Right ventricle myocardium inferior (tissue), 1 donor: ENCODE measurements at regions not wholly inside any gene's neighbourhood (a gene's known extent, or its start where the extent isn't known, plus 50 kb on each side); places are given as distances from the start of the nearest gene placed in this dataset.
"Not testable (repeated sequence)": the region's sequence is repeated elsewhere in the genome, so short reads cannot be mapped to it uniquely, and the experiment has no call there.

Experiments
- ATAC-seq: fragments of 200-7000 bp; cut with Tn5 transposase; one replicate; pipeline ENCODE4 v1.9.1; 2020; ENCODE audit warnings: mild to moderate bottlenecking, moderate library complexity
- DNase-seq: peaks from one replicate; pipeline ENCODE4 v3.0.0; 2021; ENCODE audit errors: missing footprints
- intact Hi-C: fragments of 100-400 bp; cut with DNase I; formaldehyde crosslinking; loops from one replicate; pipeline ENCODE4 v1.11.0; 2022
- donor health status: DM: no; HTN: yes; CAD: no; lungs with severe emphysema.

DNA sequence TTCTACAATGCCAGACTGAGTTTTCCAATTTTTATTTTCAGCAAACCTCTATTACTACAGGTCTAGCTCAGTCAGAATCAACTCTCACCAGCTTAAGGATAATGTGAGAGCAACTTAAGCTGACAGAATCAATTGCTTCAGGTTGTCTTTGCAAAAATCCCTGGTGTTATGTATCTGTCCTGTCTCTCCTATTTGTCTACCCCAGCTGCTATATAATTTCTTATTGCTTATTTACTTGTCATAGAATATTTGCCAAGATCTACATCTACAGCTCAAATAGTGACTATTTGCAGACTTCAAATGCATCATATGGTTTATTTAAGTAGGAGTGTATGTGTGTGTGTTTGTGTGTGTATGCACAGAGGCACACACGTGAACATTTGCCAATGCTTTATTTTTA lies 54.1 kb downstream of the FOXG1 start:
- DNase-seq (no peak), ATAC-seq (no peak)
- intact Hi-C loops, result no loop called here

DNA sequence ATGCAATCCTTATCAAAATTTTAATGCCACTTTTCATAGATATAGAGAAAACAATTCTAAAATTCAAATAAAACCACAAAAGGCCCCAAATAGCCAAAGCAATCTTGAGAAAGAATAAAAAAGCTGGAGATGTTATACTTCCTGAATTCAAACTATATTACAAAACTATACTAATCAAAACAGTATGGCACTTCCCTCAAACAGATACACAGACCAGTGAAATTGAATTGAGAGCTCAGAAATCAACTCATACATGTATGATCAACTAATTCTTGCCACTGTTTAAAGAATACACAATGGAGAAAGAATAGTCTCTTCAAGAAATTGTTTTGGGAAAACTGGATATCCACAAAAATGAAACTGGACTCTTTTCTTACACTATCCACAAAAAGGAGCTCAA lies 55.4 kb downstream of the FOXG1 start:
- DNase-seq, result no peak
- ATAC-seq, result no peak
- intact Hi-C loops, result no loop called here

DNA sequence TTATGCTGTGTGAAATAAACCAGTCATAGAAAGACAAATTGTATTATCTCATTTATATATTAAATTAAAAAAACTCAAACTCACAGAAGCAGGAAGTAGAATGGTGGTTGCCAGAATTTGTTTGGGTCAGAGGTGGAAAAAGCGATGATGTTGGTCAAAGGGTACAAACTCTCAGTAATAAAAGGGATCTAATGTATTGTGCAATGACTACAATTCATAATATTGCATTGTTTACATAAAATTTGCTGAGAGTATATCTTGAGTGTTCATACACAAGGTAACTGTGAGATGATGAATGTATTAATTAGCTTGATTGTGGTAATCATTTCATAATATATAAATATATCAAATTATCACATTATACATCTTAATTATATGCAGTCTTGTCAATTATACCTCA lies 56.7 kb downstream of the FOXG1 start:
- ATAC-seq, result no peak
- DNase-seq, result no peak
- intact Hi-C loops, result no loop called here

DNA sequence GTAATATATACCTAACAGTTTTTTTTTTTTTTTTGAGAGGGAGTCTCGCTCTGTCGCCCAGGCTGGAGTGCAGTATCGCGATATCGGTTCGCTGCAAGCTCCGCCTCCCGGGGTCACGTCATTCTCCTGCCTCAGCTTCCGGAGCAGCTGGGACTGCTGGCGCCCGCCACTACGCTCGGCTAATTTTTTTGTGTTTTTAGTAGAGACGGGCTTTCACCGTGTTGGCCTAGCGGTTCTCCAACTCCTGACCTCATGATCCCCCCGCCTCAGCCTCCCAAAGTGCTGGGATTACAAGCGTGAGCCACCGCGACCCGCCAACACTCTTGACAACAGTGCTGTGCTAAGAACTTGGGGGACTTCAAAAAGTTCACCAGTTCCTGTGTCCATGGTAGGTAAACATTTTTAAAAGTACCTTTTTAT lies 63.5 kb downstream of the FOXG1 start:
- ATAC-seq (no peak), DNase-seq (no peak)
- intact Hi-C loops, result no loop called here

DNA sequence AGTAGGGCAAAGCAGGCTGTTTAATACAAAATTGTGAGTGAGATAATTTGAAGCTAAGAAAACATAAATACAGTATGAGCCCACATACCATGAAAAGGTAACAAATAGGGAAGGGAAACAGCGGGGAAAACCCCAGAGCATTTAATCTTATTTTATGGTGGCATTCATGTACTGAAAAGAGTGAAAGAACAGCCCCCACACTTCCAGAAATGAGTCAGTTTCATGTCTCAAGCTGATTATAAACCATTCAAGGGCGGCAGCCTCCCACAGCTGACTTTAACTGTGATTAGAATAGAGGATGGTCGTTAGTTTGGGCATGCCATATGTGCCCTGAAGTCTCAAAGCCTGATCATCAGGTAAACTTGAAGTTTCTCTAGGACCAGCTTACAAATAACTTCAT lies 64.5 kb downstream of the FOXG1 start:
- intact Hi-C loops, result no loop called here
- DNase-seq, result no peak
- ATAC-seq, result no peak

DNA sequence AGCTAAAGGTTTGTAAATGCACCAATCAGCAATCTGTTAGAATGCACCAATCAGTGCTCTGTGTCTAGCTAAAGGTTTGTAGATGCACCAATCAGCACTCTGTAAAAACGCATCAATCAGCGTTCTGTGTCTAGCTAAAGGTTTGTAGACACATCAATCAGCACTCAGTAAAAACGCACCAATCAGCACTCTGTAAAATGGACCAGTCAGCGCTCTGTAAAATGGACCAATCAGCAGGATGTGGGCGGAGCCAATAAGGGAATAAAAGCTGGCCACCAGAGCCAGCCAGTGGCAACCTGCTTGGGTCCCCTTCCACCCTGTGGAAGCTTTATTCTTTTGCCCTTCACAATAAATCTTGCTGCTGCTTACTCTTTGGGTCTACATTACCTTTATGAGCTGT lies 76.0 kb downstream of the FOXG1 start:
- ATAC-seq, intact Hi-C loops, DNase-seq: not testable (repeated sequence)

DNA sequence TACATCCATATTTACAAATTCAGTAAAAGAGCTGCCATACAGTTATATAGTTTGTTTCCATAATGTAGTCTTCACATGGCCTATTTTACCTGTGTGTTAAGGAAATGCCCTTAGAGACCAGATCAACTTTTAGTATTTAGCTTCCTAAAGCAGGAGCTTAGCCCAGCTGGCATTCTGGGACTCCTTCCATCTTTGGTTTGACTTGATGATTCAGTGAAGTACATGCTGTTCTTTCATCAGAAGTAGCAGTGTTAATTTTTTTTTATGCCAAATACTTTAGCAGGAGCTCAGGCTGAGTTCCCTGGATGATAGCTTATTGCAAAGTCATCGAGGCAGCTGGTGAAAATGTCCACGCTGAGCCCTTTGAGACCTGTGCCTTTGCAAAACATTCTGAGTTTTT lies 101.0 kb downstream of the FOXG1 start:
- DNase-seq (no peak), ATAC-seq (no peak)
- intact Hi-C loops, result no loop called here

DNA sequence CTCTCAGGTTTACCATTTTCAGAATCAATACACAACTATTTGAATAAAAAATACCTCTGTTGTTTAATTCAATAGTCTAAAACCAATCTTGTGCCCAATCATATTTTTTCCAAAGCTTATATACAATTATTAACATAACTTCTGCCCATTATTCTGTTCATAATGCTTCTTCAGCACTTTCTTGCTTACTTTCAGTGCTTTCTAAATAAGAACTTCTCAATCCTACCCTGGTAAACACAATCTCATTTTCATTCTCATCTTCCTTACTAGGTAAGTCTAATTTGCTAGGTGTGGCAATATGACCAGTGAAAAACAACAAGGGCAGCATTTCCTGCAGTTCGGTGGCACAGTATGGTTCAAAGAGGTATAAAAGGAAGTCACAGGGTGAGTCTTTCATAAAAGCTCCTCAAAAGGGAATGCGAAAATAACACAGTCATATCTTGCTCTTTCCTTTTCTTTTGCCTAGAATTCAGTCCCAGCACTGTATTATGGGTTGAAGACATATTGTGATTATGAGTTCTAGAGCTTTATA lies 103.5 kb downstream of the FOXG1 start:
- intact Hi-C loops, result no loop called here
- DNase-seq (no peak), ATAC-seq (no peak)

DNA sequence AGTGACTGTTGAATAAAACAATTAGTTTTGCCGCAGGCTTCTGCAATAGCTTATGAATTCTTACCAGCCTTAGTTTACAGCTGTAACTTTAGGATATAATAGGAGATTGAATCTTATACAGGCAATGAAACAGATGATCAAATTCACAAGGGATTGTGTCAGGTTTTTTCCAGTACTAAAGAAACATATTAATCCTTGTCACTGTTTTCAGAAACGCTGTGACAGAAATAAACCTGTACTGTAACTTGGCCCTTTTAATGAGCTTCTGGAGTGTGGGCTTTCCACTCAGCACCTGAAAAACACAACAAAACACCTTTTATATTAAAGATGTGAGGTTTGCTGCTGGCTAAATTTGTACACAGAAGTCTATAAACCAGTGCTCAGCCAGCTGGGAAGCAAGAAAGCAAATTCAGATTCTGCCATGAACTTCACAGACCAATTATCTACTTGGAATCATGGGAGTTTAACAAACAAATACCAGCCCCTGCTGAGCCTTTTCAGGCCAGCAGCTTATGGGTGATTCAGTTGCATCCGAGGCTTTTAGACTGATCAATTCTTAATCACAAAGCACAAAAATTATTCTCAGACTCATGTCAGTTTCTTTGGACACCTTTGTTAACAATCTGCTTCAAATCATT lies 109.5 kb downstream of the FOXG1 start:
- ATAC-seq (no peak), DNase-seq (no peak)
- intact Hi-C loops, result no loop called here

DNA sequence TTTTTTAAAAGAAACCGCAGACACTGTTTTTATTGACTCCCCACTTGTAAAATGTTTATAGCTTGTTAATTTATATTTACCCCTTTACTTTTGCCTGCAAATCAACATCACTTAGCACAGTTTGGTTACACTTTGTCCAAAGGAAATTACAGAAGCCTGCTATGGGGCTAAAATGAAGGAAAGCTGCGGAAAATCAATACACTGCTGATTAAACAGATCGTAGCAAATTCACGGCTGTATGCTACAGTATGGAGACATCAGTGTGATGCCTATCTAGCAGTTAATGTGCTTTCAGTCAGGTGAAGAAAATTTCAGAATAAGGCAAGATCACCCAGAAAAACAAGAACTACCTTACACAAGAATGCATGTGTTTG lies 110.0 kb downstream of the FOXG1 start:
- ATAC-seq, result no peak
- no peak for DNase-seq
- intact Hi-C loops, result no loop called here

DNA sequence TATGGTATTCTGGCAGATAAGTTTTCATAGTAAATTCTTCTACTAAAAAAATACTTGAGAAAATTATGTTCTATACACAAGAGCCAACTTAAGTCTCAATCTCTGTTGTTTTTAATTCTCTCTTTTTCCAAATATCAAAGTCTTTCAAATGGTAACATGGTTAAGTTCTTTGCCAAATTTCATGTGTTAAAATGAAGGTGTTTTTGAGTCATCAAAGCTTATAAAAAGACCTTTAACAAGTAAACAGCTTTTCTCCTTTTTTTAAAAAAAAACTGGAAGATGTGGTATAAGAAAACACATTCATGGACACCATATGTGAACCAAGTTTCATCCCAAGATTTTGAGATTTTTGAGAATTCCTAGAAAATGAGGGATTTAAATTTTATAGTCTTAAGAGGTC lies 111.3 kb downstream of the FOXG1 start:
- DNase-seq, result no peak
- intact Hi-C loops, result no loop called here
- no peak for ATAC-seq

DNA sequence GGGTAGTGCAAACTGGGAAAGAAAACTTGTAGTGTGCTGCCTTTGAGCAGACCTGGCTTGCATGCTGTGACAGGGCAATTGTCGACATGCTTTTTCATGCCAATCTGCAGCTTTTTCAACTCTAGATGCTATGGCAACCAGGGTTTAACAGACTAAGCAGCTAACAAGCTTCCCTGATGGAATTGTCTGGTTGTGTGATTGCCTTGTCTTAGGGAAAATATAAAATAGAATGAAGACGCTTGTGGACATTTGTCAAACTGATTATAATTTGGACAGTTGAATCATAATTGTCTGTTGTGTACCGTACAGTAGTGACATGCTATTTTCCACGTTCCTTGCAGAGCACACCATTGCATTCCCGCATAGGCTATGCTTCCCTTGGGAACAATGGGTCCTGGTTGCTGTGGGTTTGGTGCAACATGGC lies 113.0 kb downstream of the FOXG1 start:
- DNase-seq (no peak), ATAC-seq (no peak)
- intact Hi-C loops, result no loop called here

DNA sequence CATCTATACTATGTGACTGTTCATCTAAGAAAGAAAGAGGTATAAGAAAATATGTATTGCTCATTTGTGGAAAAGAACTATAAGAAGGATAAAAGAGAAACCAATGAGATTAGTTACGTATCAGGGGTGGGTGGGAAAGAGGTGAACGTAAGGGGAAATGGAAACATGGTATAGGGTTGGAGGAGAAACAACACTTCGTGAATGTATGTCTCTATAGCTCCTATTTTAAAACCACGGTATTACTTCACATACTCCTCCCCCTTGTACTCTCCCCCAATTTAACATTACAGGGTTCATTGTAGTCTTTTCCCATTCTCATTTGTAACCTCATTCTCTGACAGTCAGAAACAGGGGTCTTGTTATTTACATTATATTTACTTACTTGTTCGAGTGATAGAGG lies 120.4 kb downstream of the FOXG1 start:
- intact Hi-C loops, result no loop called here
- no peak for DNase-seq
- no peak for ATAC-seq

DNA sequence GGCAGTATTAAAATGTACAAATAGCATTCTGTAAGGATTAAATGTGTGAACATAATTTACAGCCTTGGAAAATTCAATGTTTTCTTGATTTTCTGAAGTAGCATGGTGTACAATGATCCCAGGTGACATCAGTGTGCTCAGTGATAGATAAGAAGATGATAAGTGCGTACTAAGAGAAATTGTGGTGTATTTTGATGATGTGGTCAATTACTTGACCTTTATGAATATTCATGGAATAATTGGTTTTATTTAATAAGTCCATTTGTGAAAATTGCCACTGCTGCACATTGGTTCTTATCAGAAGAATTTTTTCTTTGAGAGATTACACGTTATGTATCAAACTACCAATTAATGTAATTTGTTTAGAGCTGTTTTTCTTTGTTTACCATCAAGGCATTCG lies 128.8 kb downstream of the FOXG1 start:
- intact Hi-C loops, result no loop called here
- ATAC-seq (no peak), DNase-seq (no peak)

DNA sequence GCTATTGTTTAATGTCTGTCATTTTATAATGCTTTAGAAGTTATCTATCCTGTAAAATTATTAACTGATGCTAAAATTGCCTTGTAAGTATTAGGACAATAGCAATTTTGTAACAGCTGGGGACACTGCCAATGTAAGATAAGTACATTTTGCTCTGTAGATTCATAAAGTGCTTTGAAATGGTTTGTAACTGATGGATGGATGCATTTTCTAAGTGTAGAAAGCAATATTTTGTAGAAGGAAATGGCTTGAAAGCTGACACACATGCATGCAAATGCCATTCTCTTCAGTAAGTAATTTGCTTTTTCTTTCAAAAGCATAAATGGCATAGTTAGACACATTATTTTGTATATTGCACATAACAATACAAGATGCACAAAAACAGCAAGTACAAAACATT lies 129.8 kb downstream of the FOXG1 start:
- DNase-seq (no peak), ATAC-seq (no peak)
- intact Hi-C loops, result no loop called here

DNA sequence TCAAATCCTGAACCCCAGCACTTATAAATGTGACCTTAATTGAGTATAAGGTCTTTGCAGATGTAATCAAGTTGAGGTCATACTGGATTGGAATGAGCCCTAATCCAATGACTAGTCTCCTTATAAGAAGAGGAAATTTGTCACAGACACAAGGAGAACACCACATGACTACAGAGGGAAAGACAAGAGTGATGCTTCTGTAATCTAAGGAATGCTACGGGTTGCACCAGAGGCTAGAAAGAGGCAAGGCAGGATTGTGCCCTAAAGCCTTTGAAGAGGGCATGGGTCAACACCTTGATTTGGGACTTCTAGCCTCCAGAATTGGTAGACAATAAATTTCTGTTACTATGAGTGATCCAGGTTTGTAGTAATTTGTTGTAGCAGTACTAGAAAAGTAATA lies 135.0 kb downstream of the FOXG1 start:
- ATAC-seq (no peak), DNase-seq (no peak)
- intact Hi-C loops, result no loop called here

DNA sequence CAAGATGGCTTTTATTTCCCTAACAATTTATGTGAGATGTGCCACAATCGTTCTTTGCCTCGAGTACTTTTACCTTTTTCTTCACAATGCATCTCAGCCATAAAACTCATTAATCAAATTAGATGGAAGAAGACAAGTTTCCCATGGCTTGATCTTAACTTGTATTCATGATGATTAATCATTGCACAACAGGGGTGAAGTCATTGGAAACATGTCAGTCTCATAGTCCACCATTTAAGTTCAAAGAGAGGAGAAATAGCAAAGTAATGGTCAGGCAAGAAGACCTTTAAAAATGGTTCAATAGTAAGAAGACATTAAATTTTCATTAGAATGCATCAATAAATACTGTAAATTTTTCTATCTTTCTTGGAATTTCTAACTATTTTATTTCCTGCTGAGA lies 136.3 kb downstream of the FOXG1 start:
- ATAC-seq (no peak), DNase-seq (no peak)
- intact Hi-C loops, result no loop called here

DNA sequence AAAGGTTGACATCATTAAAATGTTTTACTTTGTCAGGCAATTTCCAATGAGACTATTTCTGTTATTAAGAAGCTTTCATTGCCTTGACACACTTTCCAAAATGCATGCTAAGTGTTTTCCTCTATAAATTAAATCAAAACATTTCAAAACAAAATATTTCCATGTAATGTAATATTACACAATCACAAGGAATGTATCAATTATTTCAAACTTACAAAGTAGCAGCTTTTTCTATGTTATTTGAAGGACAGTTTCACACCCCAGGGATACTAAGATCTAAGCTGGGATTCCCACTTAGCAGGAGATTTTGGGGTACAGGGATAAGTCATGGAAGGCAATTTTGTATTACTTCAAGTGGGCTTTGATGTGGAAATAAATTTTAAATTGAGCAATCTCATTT lies 144.9 kb downstream of the FOXG1 start:
- no peak for DNase-seq
- intact Hi-C loops, result no loop called here
- ATAC-seq, result no peak

DNA sequence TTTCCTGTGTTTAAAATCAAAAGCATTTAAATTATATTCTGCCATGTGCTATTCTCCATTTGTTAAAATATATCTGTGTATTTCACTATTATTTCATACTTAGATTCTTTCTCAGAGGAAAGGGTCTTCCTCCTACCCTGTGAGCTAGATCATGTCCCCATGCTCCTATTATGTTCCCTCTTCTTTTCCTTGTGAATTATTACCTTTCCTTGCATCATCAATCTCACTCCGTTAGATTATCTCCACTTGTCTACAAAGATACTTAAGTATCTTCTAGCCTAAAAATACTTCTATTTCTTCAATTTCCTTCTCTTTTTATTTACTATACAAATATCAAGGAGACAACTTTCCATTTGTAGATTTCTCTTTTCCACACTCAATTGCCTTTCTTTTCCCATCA lies 146.5 kb downstream of the FOXG1 start:
- DNase-seq (no peak), ATAC-seq (no peak)
- intact Hi-C loops, result no loop called here

DNA sequence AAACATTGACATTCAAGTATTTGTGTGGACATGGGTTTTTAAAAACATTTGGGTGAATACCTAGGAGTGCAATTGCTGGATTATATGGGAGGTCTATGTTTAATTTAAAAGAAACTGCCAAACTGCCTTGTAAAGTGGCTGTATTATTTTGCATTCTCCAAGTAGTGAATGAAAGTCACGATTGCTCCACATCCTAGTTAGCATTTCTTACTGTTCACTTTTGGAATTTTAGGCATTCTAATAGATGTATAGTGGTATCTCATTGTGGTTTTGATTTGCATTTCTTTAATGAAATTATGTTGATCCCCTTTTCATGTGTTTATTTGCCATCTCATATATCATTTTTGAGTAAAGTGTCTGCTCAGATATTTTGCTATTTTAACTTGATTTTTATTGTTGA lies 159.5 kb downstream of the FOXG1 start:
- intact Hi-C loops, result no loop called here
- DNase-seq (no peak), ATAC-seq (no peak)

DNA sequence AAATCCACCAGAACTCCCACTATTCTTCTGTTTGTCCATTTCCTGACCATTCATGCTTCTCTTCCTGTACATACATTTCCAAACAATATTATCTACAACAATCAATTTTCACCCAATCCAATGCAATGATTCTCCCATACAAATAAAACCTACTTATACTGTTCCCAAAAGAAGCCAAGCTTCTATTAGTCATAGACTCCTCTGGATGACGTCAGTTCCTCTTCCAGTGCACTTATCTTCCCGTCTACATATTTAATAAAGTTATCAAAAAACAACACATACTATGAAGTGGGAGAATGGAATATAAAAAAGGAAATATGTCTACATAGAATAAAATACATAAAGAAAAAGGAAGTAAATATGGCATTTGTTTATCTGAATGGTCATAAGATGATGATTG lies 165.4 kb downstream of the FOXG1 start:
- DNase-seq (no peak), ATAC-seq (no peak)
- intact Hi-C loops, result no loop called here
